Type B pancreatic cell (in vitro differentiated cells): ENCODE measurements at regions not wholly inside any gene's neighbourhood (a gene's known extent, or its start where the extent isn't known, plus 50 kb on each side); places are given as distances from the start of the nearest gene placed in this dataset.

Experiments used
- DNase-seq: peaks from one replicate; pipeline ENCODE4 v3.0.0; 2021; ENCODE audit warnings: mixed read lengths; ENCODE audit not compliant: unreplicated experiment; ENCODE audit errors: extremely low spot score
- H3K27ac Mint-ChIP-seq: 2 replicates; pipeline ENCODE4 v1.8.0; 2021; ENCODE audit warnings: mild to moderate bottlenecking, mixed read lengths
- H3K27me3 Mint-ChIP-seq: 2 replicates; pipeline ENCODE4 v1.8.0; 2021; ENCODE audit warnings: mixed read lengths
- H3K36me3 Mint-ChIP-seq: 2 replicates; pipeline ENCODE4 v1.8.0; 2021; ENCODE audit warnings: mixed read lengths
- H3K4me1 Mint-ChIP-seq: one replicate; pipeline ENCODE4 v1.8.0; 2021; ENCODE audit warnings: mixed read lengths; ENCODE audit not compliant: unreplicated experiment
- H3K4me3 Mint-ChIP-seq: 2 replicates; pipeline ENCODE4 v1.8.0; 2021; ENCODE audit warnings: mild to moderate bottlenecking, mixed read lengths
- H3K9me3 Mint-ChIP-seq: 2 replicates; pipeline ENCODE4 v1.8.0; 2021; ENCODE audit warnings: mixed read lengths
- TF ChIP-seq, protein P1 (sequence below): fragments of 200-600 bp; sonication (generic); conservative IDR thresholded peaks from 2 replicates; pipeline ENCODE4 v1.5.0; 2021; ENCODE audit warnings: antibody characterized with exemption, mild to moderate bottlenecking

DNA sequence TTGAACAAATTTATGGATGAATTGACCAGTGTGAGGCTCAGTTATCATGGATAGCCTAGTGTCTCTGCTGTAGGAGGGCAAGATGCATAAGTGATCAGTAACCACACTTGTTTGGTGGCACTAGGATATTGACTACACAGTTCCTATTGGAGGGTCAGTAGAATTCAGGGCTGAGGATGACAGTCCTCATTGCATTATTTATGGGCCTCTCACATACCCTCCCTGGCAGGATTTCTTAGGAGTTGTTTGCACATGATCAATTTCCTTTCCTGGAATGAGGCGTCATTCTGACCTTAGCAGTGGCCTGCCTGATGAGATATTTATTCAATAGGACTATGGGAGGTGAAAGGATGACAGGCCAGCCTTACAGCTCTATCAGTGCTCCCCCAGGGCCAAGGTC, 125.1 kb upstream of the AGBL1 start:
- H3K36me3 Mint-ChIP-seq = no peaks in the 10 kb centered on the region

DNA sequence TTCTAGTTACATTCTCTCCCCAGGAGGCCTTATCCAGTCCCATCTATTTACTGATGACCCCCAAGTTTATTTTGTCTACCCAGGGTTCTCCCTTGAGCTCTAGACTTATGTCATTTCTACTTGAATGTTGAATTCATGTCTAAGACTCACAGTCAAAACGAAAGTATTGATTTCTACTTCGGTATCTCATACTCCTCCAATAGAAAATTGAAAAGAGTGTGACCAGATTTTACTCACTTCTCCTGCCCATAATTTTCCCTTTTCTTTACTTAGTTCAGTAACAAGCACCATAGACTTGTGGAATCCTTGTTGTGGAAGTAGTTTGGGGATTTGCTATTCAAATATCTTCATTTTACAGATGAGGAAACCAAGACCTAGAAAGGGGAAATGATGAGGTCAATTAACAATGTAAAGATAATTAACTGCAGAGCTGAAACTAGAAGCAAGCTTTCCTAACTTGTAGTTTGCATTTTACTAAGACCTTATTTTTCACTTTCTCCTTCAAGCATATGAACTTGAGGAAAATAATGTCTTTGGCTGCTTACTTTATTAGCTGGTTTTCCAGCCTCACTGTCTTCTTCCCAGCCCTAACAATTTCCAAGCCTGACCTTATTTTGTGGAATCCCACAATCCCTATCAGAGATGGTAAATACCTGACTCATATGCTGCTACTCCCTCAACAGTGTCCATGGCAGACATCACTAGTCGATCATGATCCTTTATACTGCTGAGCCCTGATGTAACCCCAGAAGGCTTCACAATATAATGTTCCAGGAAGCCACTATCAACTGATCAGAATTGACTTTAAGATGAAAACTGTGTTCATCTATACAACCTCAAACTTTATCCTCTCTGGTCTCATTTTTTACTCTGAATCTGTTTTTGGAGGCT, 123.9 kb upstream of the AGBL1 start:
- H3K27ac Mint-ChIP-seq = no peak overlapping the region
- DNase-seq = no peak
- peaks cover 6% of the 10 kb centered on the region for H3K9me3 Mint-ChIP-seq
- no peaks in the 10 kb centered on the region for H3K4me1 Mint-ChIP-seq
- peaks cover 10% of the 10 kb centered on the region for H3K27me3 Mint-ChIP-seq
- H3K36me3 Mint-ChIP-seq = no peaks in the 10 kb centered on the region
- TF ChIP-seq, protein P1, sequence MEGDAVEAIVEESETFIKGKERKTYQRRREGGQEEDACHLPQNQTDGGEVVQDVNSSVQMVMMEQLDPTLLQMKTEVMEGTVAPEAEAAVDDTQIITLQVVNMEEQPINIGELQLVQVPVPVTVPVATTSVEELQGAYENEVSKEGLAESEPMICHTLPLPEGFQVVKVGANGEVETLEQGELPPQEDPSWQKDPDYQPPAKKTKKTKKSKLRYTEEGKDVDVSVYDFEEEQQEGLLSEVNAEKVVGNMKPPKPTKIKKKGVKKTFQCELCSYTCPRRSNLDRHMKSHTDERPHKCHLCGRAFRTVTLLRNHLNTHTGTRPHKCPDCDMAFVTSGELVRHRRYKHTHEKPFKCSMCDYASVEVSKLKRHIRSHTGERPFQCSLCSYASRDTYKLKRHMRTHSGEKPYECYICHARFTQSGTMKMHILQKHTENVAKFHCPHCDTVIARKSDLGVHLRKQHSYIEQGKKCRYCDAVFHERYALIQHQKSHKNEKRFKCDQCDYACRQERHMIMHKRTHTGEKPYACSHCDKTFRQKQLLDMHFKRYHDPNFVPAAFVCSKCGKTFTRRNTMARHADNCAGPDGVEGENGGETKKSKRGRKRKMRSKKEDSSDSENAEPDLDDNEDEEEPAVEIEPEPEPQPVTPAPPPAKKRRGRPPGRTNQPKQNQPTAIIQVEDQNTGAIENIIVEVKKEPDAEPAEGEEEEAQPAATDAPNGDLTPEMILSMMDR = no peak
- H3K4me3 Mint-ChIP-seq = no peak overlapping the region

More for the DNA sequence above, 125.1 kb upstream of the AGBL1 start:
- H3K4me1 Mint-ChIP-seq = no peaks in the 10 kb centered on the region
- H3K9me3 Mint-ChIP-seq = peaks cover 6% of the 10 kb centered on the region
- H3K27ac Mint-ChIP-seq = no peak overlapping the region
- H3K4me3 Mint-ChIP-seq = no peak overlapping the region
- H3K27me3 Mint-ChIP-seq = peaks cover 10% of the 10 kb centered on the region
- TF ChIP-seq, protein P1 = no peak
- no peak for DNase-seq

DNA sequence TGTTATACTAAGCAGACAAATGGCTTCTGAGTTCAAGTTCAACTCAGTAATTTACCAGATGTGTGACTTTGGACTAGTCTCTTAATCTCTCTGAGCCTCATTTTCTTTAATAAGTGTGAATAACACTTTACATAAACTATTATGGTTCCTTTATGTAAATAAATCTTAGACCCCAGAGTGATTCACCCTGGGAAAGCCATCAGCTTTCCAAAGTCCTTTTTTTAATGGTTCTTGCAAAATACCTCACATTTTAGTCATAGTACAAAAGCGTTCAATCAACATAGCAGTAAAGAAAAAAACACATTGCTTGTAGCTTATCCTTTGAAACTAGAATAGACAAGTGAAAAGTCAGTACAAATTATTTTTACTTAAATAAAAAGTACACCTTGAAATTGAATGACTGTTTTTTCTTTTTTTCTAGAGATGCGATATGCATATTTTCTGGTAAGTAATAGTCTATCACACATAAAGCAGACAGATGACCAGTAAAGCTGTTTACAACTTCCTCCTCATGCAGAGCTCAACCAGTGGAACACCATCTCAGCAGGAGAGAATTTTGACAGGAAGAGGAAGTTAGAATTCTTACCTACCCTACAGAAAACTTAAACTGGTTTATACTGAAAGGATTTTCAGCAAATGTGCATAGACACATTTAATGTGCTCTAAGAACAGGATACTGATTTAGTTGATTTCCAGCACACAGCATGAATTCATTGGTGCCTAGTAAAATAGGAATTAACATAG, 123.0 kb upstream of the AGBL1 start:
- Mint-ChIP-seq H3K4me3 (no peak overlapping the region), H3K27ac (no peak overlapping the region), H3K9me3 (peaks cover 6% of the 10 kb centered on the region), H3K27me3 (peaks cover 7% of the 10 kb centered on the region), H3K36me3 (no peaks in the 10 kb centered on the region), H3K4me1 (no peaks in the 10 kb centered on the region)
- DNase-seq = no peak
- TF ChIP-seq, protein P1 = no peak

DNA sequence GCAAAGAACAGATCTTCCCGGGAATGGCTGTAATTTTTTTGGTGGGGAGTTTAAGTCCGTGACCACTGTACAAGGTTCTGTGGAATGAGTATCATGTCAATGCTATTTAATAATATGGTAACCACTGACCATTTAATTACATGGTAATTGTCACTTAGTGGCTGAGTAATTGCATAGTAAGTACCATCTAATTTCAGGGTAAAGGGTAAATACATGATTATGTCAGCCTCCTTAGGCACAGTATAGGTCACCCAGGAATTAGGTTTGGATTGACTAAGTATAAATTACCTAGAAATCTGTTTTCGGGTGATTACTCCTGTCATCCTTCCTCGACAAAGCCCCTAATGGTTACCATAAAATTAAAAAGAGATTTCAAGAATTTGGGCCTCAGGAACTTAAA, 120.1 kb upstream of the AGBL1 start:
- H3K36me3 Mint-ChIP-seq = no peaks in the 10 kb centered on the region
- H3K27me3 Mint-ChIP-seq = peaks cover 3% of the 10 kb centered on the region
- TF ChIP-seq, protein P1 = no peak
- DNase-seq = no peak
- H3K4me3 Mint-ChIP-seq = no peak overlapping the region
- no peaks in the 10 kb centered on the region for H3K4me1 Mint-ChIP-seq
- H3K9me3 Mint-ChIP-seq = peaks cover 6% of the 10 kb centered on the region
- H3K27ac Mint-ChIP-seq = no peak overlapping the region

DNA sequence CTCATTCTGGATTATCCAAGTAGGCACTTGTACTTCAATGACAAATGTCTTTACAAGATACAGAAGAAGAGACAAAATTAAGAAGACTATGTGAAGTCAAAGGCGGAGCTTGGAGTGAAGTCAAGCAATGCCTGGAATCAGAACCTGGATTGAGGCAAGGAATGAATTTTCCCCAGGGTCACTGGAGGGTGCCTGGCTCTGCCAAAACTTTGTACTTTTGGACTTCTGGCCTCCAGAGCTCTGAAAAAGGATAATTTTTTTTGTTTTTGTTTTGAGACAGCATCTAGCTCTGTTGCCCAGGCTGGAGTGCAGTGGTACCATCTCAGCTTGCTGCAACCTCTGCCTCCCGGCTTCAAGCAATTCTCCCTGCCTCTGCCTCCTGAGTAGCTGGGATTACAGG, 119.3 kb upstream of the AGBL1 start:
- no peak for DNase-seq
- H3K9me3 Mint-ChIP-seq = peaks cover 6% of the 10 kb centered on the region
- peaks cover 1% of the 10 kb centered on the region for H3K27me3 Mint-ChIP-seq
- H3K4me3 Mint-ChIP-seq = no peak overlapping the region
- H3K27ac Mint-ChIP-seq = no peak overlapping the region
- TF ChIP-seq, protein P1 = no peak
- no peaks in the 10 kb centered on the region for H3K36me3 Mint-ChIP-seq
- no peaks in the 10 kb centered on the region for H3K4me1 Mint-ChIP-seq
